ENCODE measurements at regions not wholly inside any gene's neighbourhood (a gene's known extent, or its start where the extent isn't known, plus 50 kb on each side); places are given as distances from the start of the nearest gene placed in this dataset.
"Not testable (repeated sequence)": the region's sequence is repeated elsewhere in the genome, so short reads cannot be mapped to it uniquely, and the experiment has no call there.

- DNase-seq = no peak
Observed at GRCh38 chr5:15383469-15383868, 116.5 kb upstream of the FBXL7 start.

GRCh38 chr5:15383021-15383420, 117.0 kb upstream of the FBXL7 start:
- DNase-seq = no peak

- no peak for DNase-seq
Observed at GRCh38 chr5:15377573-15378340, 122.2 kb upstream of the FBXL7 start.

GRCh38 chr5:15376803-15377202, 123.2 kb upstream of the FBXL7 start:
- no peak for DNase-seq

GRCh38 chr5:15376088-15376487, 123.9 kb upstream of the FBXL7 start:
- DNase-seq = no peak

- DNase-seq = no peak
Observed at GRCh38 chr5:15375559-15375958, 124.4 kb upstream of the FBXL7 start.

GRCh38 chr5:15374886-15375285, 125.1 kb upstream of the FBXL7 start:
- no peak for DNase-seq

GRCh38 chr5:15373151-15373550, 126.8 kb upstream of the FBXL7 start:
- no peak for DNase-seq

GRCh38 chr5:15371184-15371583, 128.8 kb upstream of the FBXL7 start:
- no peak for DNase-seq

- DNase-seq = no peak
Observed at GRCh38 chr5:15368835-15369234, 131.1 kb upstream of the FBXL7 start.

- DNase-seq = no peak
Observed at GRCh38 chr5:15367489-15367888, 132.5 kb upstream of the FBXL7 start.

GRCh38 chr5:15366676-15367391, 133.1 kb upstream of the FBXL7 start:
- no peak for DNase-seq

GRCh38 chr5:15365070-15365469, 134.9 kb upstream of the FBXL7 start:
- no peak for DNase-seq

GRCh38 chr5:15363601-15364000, 136.4 kb upstream of the FBXL7 start:
- no peak for DNase-seq

GRCh38 chr5:15357092-15357453, 142.9 kb upstream of the FBXL7 start:
- not testable (repeated sequence) for DNase-seq

GRCh38 chr5:15356308-15357091, 143.5 kb upstream of the FBXL7 start:
- not testable (repeated sequence) for DNase-seq

GRCh38 chr5:15354021-15354420, 146.0 kb upstream of the FBXL7 start:
- no peak for DNase-seq

- DNase-seq = no peak
Observed at GRCh38 chr5:15353086-15353645, 146.8 kb upstream of the FBXL7 start.

GRCh38 chr5:15350614-15351013, 149.4 kb upstream of the FBXL7 start:
- no peak for DNase-seq

- no peak for DNase-seq
Observed at GRCh38 chr5:15346738-15347137, 153.2 kb upstream of the FBXL7 start.

- DNase-seq = no peak
Observed at GRCh38 chr5:15344954-15345353, 155.0 kb upstream of the FBXL7 start.

- no peak for DNase-seq
Observed at GRCh38 chr5:15338546-15338945, 161.4 kb upstream of the FBXL7 start.

- no peak for DNase-seq
Observed at GRCh38 chr5:15334551-15335266, 165.3 kb upstream of the FBXL7 start.
